Posterior vena cava (tissue), 2 donors: ENCODE measurements at regions not wholly inside any gene's neighbourhood (a gene's known extent, or its start where the extent isn't known, plus 50 kb on each side); places are given as distances from the start of the nearest gene placed in this dataset.

Source experiments
- DNase-seq: peaks from one replicate; pipeline ENCODE4 v3.0.0-alpha.2; 2020; ENCODE audit warnings: low spot score
- intact Hi-C, 2 donors: fragments of 100-400 bp; cut with DNase I; formaldehyde crosslinking; loops; one replicate each; pipeline versions ENCODE4 v1.14.1 to v1.14.2; 2022 to 2023
- donor health status: DM: yes; HTN: yes; CAD: no.
- donor health status: DM: yes; HTN: yes; CAD: no.

- intact Hi-C loops, result no loop called here
- DNase-seq, result no peak
Measured at GRCh38 chr3:94873751-94874150, 810.9 kb downstream of the NSUN3 start.

GRCh38 chr3:94875149-94875548 is 812.3 kb downstream of the NSUN3 start:
- intact Hi-C loops, result no loop called here
- no peak for DNase-seq

- intact Hi-C loops, result no loop called here
Measured at GRCh38 chr3:94887065-94887464, 824.2 kb downstream of the NSUN3 start.

GRCh38 chr3:94896994-94897393 is 834.1 kb downstream of the NSUN3 start:
- no peak for DNase-seq
- intact Hi-C loops, result no loop called here

More at GRCh38 chr3:94887065-94887464, 824.2 kb downstream of the NSUN3 start:
- no peak for DNase-seq

- DNase-seq, result no peak
- intact Hi-C loops, result no loop called here
Measured at GRCh38 chr3:94904156-94904674, 841.4 kb downstream of the NSUN3 start.

GRCh38 chr3:94909726-94910125 is 846.9 kb downstream of the NSUN3 start:
- DNase-seq, result no peak
- intact Hi-C loops, result no loop called here

- intact Hi-C loops, result no loop called here
- DNase-seq, result no peak
Measured at GRCh38 chr3:94912656-94913055, 849.8 kb downstream of the NSUN3 start.

GRCh38 chr3:94927175-94927574 is 864.3 kb downstream of the NSUN3 start:
- no peak for DNase-seq
- intact Hi-C loops, result no loop called here

- no peak for DNase-seq
- intact Hi-C loops, result no loop called here
Measured at GRCh38 chr3:94928921-94929320, 866.1 kb downstream of the NSUN3 start.

- intact Hi-C loops, result no loop called here
Measured at GRCh38 chr3:94935738-94936580, 873.1 kb downstream of the NSUN3 start.

GRCh38 chr3:94937980-94938379 is 875.1 kb downstream of the NSUN3 start:
- peak; percentile 80 for DNase-seq
- intact Hi-C loops, result no loop called here

More at GRCh38 chr3:94935738-94936580, 873.1 kb downstream of the NSUN3 start:
- DNase-seq, result no peak

- DNase-seq, result no peak
- intact Hi-C loops, result no loop called here
Measured at GRCh38 chr3:94946683-94947082, 883.8 kb downstream of the NSUN3 start.

GRCh38 chr3:94961423-94962100 is 898.7 kb downstream of the NSUN3 start:
- no peak for DNase-seq
- intact Hi-C loops, result no loop called here

GRCh38 chr3:94965867-94966475 is 903.1 kb downstream of the NSUN3 start:
- intact Hi-C loops, result no loop called here
- no peak for DNase-seq

GRCh38 chr3:94967196-94967595 is 904.3 kb downstream of the NSUN3 start:
- DNase-seq, result no peak
- intact Hi-C loops, result no loop called here

- intact Hi-C loops, result no loop called here
- no peak for DNase-seq
Measured at GRCh38 chr3:94968519-94968918, 905.7 kb downstream of the NSUN3 start.

- intact Hi-C loops, result no loop called here
- no peak for DNase-seq
Measured at GRCh38 chr3:94972066-94972465, 909.2 kb downstream of the NSUN3 start.

GRCh38 chr3:94978084-94978483 is 915.2 kb downstream of the NSUN3 start:
- DNase-seq, result no peak
- intact Hi-C loops, result no loop called here

- intact Hi-C loops, result no loop called here
- no peak for DNase-seq
Measured at GRCh38 chr3:94985778-94986177, 922.9 kb downstream of the NSUN3 start.
